ENCODE measurements at regions not wholly inside any gene's neighbourhood (a gene's known extent, or its start where the extent isn't known, plus 50 kb on each side); places are given as distances from the start of the nearest gene placed in this dataset.

DNA sequence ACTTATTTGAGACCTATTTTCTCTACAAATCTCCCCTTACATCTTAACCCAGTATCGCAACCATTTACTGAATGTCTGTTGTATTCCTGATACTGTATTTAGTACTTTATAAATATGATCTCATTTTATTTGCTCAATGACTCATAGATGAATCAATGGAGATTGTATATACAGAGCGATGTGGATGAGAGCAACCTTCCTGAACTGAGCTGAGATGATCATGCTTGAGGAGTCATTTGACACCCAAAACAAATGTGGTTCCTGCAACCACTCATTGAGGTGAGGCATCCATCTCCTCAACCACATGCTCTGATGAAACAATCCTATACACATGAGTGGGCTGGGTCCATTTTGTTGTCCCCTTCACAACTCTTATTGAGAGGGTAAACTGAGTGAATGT is 250.0 kb downstream of the CDC14C start:
- TF ChIP-seq, protein P1, sequence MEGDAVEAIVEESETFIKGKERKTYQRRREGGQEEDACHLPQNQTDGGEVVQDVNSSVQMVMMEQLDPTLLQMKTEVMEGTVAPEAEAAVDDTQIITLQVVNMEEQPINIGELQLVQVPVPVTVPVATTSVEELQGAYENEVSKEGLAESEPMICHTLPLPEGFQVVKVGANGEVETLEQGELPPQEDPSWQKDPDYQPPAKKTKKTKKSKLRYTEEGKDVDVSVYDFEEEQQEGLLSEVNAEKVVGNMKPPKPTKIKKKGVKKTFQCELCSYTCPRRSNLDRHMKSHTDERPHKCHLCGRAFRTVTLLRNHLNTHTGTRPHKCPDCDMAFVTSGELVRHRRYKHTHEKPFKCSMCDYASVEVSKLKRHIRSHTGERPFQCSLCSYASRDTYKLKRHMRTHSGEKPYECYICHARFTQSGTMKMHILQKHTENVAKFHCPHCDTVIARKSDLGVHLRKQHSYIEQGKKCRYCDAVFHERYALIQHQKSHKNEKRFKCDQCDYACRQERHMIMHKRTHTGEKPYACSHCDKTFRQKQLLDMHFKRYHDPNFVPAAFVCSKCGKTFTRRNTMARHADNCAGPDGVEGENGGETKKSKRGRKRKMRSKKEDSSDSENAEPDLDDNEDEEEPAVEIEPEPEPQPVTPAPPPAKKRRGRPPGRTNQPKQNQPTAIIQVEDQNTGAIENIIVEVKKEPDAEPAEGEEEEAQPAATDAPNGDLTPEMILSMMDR (IDR thresholded peaks at IDR 0.05) = no peak
- no peaks in the 10 kb centered on the region for H3K9me3 Mint-ChIP-seq
- H3K4me3 Mint-ChIP-seq = no peak overlapping the region
- no peaks in the 10 kb centered on the region for H3K27me3 Mint-ChIP-seq (ENCODE audit: low read depth, poor library complexity)
- no peak for DNase-seq
- H3K4me1 Mint-ChIP-seq = no peaks in the 10 kb centered on the region
- no peaks in the 10 kb centered on the region for H3K36me3 Mint-ChIP-seq (ENCODE audit: low read depth)
- no peak overlapping the region for H3K27ac Mint-ChIP-seq

DNA sequence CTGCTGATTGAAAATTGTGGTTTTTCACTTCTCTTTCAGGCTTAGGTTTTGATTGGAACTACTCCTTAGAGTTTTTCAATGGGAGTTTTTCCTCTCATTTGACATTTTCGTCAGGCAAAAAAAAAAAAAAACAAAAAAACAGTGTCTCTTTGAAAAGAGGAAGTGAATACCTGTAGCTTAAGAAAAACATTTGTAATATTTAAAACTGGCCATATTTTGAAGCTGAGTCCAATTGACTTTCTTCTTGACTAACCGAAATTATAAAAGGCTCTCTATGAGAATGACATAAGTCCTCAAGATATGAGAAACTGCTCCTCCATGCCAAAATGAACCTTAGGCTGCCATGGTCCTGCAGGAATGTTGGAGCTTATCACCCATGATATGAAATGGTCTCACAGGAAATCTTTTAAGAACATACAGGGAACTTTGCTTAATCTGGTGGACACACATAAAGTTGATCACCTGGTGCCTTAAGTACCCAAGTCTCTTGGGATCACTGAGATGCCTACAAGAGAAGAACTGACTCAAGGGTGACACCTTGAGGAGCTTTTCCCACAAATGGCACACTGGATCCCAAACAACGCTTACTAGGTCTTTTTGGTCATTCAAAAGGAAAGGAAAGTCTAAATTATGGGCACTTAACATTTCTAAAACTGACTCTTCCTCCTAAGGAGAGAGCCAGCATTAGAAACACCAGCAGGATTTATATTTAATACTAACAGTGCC is 263.4 kb downstream of the CDC14C start:
- no peaks in the 10 kb centered on the region for H3K36me3 Mint-ChIP-seq (ENCODE audit: low read depth)
- H3K4me1 Mint-ChIP-seq = no peaks in the 10 kb centered on the region
- TF ChIP-seq, protein P1 (IDR thresholded peaks at IDR 0.05) = no peak
- no peaks in the 10 kb centered on the region for H3K27me3 Mint-ChIP-seq (ENCODE audit: low read depth, poor library complexity)
- no peak for DNase-seq
- H3K27ac Mint-ChIP-seq = no peak overlapping the region
- H3K4me3 Mint-ChIP-seq = no peak overlapping the region
- no peaks in the 10 kb centered on the region for H3K9me3 Mint-ChIP-seq

DNA sequence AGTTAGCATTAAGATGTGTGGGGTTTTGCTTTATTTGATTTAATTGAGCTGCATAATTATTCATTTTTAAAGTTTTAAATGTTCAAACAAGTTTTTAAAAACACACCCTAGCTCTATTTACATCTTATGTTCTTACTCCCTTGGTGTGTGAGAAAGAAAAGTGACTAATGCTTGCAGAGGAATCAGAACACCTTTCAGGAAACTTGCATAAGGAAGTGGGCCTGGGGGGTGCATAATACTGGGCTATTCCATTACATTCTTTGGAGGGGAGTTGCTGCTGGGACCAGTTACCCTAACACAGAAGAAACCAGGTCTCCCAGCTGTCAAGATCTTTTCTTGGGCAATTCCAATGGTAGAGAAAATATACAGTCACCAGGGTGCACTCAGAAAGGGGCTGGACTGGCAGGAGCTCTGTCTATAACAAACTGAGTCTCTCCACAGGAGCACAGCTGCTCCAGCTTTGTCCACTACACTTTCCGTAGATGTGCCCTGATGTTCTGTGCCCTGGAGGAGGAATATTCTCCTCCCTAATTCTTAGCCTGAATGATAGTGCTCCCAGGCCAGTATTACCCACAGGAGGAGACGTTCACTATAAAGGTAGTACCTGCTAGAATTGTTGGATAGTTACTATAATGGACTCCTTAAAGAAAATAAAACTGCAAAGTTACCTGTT is 304.2 kb downstream of the CDC14C start:
- Mint-ChIP-seq H3K9me3 (no peaks in the 10 kb centered on the region), H3K27ac (no peak overlapping the region), H3K4me1 (no peaks in the 10 kb centered on the region), H3K27me3 (ENCODE audit: low read depth, poor library complexity) (peaks cover 4% of the 10 kb centered on the region), H3K4me3 (no peak overlapping the region), H3K36me3 (ENCODE audit: low read depth) (no peaks in the 10 kb centered on the region)
- TF ChIP-seq, protein P1 (IDR thresholded peaks at IDR 0.05) = no peak
- no peak for DNase-seq

DNA sequence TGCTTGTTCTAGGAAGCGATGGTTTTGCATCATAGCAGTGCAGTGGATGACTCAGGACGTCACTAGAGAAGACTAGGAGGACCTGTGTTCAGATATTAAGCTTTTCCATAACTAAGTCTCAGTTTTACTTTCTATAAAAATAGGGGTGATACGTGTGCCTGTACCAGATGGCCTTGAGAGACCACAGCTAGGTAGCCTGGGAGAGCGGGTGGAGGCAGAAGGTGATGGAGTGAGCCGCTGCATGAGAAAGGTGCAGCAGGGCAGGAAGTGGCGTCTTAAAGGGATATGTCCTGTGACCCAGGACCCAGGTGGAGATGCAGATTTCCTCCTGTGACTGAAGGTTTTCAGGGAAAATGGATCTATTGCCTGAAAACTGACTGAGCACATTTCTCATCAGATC is 304.9 kb downstream of the CDC14C start:
- no peak overlapping the region for H3K27ac Mint-ChIP-seq
- TF ChIP-seq, protein P1 (IDR thresholded peaks at IDR 0.05) = no peak
- no peaks in the 10 kb centered on the region for H3K9me3 Mint-ChIP-seq
- H3K4me1 Mint-ChIP-seq = no peaks in the 10 kb centered on the region
- no peak overlapping the region for H3K4me3 Mint-ChIP-seq
- no peak for DNase-seq
- H3K27me3 Mint-ChIP-seq (ENCODE audit: low read depth, poor library complexity) = peaks cover 4% of the 10 kb centered on the region
- no peaks in the 10 kb centered on the region for H3K36me3 Mint-ChIP-seq (ENCODE audit: low read depth)

DNA sequence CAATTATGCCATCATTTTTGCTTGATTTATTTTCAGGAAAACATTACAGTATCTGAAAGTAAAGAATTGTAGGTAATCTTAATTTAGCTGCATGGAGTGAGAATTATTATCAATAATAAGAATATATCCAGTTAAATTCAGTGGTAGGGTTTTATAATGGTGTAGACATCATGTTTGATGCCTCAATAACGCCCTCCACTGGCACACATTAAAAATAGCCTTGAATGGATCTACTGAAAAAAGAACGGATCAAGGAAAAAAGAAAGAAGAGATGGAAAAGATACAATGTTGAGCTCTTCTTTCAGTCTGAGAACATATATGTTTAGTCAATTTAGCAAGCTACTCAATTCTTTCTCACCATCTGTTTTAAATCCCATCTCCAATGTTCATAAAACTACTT is 319.2 kb downstream of the CDC14C start:
- H3K4me1 Mint-ChIP-seq = no peaks in the 10 kb centered on the region
- TF ChIP-seq, protein P1 (IDR thresholded peaks at IDR 0.05) = no peak
- no peak for DNase-seq
- H3K27me3 Mint-ChIP-seq (ENCODE audit: low read depth, poor library complexity) = peaks cover 4% of the 10 kb centered on the region
- H3K36me3 Mint-ChIP-seq (ENCODE audit: low read depth) = no peaks in the 10 kb centered on the region
- peaks cover 11% of the 10 kb centered on the region for H3K9me3 Mint-ChIP-seq
- H3K27ac Mint-ChIP-seq = no peak overlapping the region
- no peak overlapping the region for H3K4me3 Mint-ChIP-seq

DNA sequence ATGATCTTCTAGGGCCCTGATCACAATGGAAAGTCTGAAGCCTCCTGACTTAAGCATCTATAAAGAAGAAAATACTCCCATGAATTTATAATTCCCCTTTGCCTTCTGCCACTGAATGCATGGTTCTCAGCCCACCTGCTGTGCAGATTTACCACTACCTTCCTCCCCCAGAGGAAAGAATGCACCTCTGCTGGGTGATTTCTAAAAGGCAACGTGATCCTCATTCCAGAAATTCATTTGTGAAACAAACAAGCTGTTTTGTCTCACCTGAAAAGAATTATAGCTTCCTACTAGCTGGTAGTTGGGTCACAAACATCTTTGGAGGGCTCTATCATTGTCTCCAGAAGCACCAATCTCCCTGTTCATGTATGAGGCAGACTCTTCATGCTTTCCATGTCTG is 320.2 kb downstream of the CDC14C start:
- Mint-ChIP-seq H3K4me3 (no peak overlapping the region), H3K4me1 (no peaks in the 10 kb centered on the region), H3K27ac (no peak overlapping the region), H3K9me3 (peaks cover 2% of the 10 kb centered on the region), H3K36me3 (ENCODE audit: low read depth) (no peaks in the 10 kb centered on the region), H3K27me3 (ENCODE audit: low read depth, poor library complexity) (peaks cover 4% of the 10 kb centered on the region)
- TF ChIP-seq, protein P1 (IDR thresholded peaks at IDR 0.05) = no peak
- no peak for DNase-seq
